GM21717 (cell line): ENCODE measurements at regions not wholly inside any gene's neighbourhood (a gene's known extent, or its start where the extent isn't known, plus 50 kb on each side); places are given as distances from the start of the nearest gene placed in this dataset.
"Not testable (repeated sequence)": the region's sequence is repeated elsewhere in the genome, so short reads cannot be mapped to it uniquely, and the experiment has no call there.

Experiments
- ATAC-seq: cut with Tn5 transposase; IDR thresholded peaks from one replicate; pipeline ENCODE4 v1.9.1; 2021; ENCODE audit warnings: mild to moderate bottlenecking, moderate library complexity; ENCODE audit not compliant: unreplicated experiment

- ATAC-seq = no peak
Measured at GRCh38 chr10:28137907-28138880, 139.3 kb upstream of the ODAD2 start.

GRCh38 chr10:28135258-28135657, 136.4 kb upstream of the ODAD2 start:
- no peak for ATAC-seq

- no peak for ATAC-seq
Measured at GRCh38 chr10:28130267-28130666, 131.4 kb upstream of the ODAD2 start.

- ATAC-seq = no peak
Measured at GRCh38 chr10:28127881-28128280, 129.0 kb upstream of the ODAD2 start.

GRCh38 chr10:28125701-28126100, 126.8 kb upstream of the ODAD2 start:
- ATAC-seq = no peak

- no peak for ATAC-seq
Measured at GRCh38 chr10:28120795-28121194, 121.9 kb upstream of the ODAD2 start.

GRCh38 chr10:28120043-28120749, 121.3 kb upstream of the ODAD2 start:
- no peak for ATAC-seq

- ATAC-seq = no peak
Measured at GRCh38 chr10:28118985-28119628, 120.2 kb upstream of the ODAD2 start.

- no peak for ATAC-seq
Measured at GRCh38 chr10:28113202-28113601, 114.3 kb upstream of the ODAD2 start.

GRCh38 chr10:28111712-28112111, 112.8 kb upstream of the ODAD2 start:
- ATAC-seq = no peak

- ATAC-seq = no peak
Measured at GRCh38 chr10:28105561-28105960, 106.7 kb upstream of the ODAD2 start.

- ATAC-seq = no peak
Measured at GRCh38 chr10:28097633-28098032, 98.8 kb upstream of the ODAD2 start.

GRCh38 chr10:28095791-28096378, 97.0 kb upstream of the ODAD2 start:
- no peak for ATAC-seq

GRCh38 chr10:28094121-28094520, 95.2 kb upstream of the ODAD2 start:
- no peak for ATAC-seq

GRCh38 chr10:28091913-28092312, 93.0 kb upstream of the ODAD2 start:
- no peak for ATAC-seq

GRCh38 chr10:28090506-28090905, 91.6 kb upstream of the ODAD2 start:
- ATAC-seq = no peak

- ATAC-seq = no peak
Measured at GRCh38 chr10:28089467-28089866, 90.6 kb upstream of the ODAD2 start.

GRCh38 chr10:28087661-28088351, 88.9 kb upstream of the ODAD2 start:
- no peak for ATAC-seq

- not testable (repeated sequence) for ATAC-seq
Measured at GRCh38 chr10:28085760-28086159, 86.9 kb upstream of the ODAD2 start.

- ATAC-seq = no peak
Measured at GRCh38 chr10:28082885-28083284, 84.0 kb upstream of the ODAD2 start.

GRCh38 chr10:28082316-28082715, 83.4 kb upstream of the ODAD2 start:
- ATAC-seq = no peak
